IMR-90 (cell line): ENCODE measurements at regions not wholly inside any gene's neighbourhood (a gene's known extent, or its start where the extent isn't known, plus 50 kb on each side); places are given as distances from the start of the nearest gene placed in this dataset.

ENCODE experiments used
- ATAC-seq: fragments of 200-7000 bp; cut with Tn5 transposase; 2 replicates; pipeline ENCODE4 v1.9.1; 2020; ENCODE audit warnings: low read depth, mild to moderate bottlenecking, moderate library complexity
- BruUV-seq: library from RNA; stranded (reverse); fragments of 400-500 nt; replicated peaks from 2 replicates; lab custom pipeline; 2021; lab: Mats Ljungman, UMichigan
- CTCF ChIA-PET: fragments of 300-600 bp; formaldehyde crosslinking; extraction: SDS; loops from one replicate; lab custom pipeline; 2021; ENCODE audit warnings: antibody characterized with exemption; lab: Yijun Ruan, JAX
- POLR2A ChIA-PET: fragments of 300-600 bp; sonication (Branson Sonifier 250); formaldehyde crosslinking; loops from one replicate; lab custom pipeline; 2022; ENCODE audit warnings: antibody characterized with exemption; ENCODE audit not compliant: unreplicated experiment; lab: Charles Lee
- DNase-seq: peaks from one replicate; pipeline ENCODE4 v3.0.0; 2013
- H2AFZ ChIP-seq: replicated peaks from 2 replicates; pipeline ENCODE3; 2013; ENCODE audit warnings: low read length, mild to moderate bottlenecking; ENCODE audit not compliant: poor library complexity
- H2AK5ac ChIP-seq: 2 replicates; pipeline ENCODE4 v1.6.1; 2013; ENCODE audit warnings: low read depth, low read length, inconsistent platforms
- H2AK9ac ChIP-seq: replicated peaks from 2 replicates; pipeline ENCODE3; 2013; ENCODE audit warnings: mild to moderate bottlenecking, low read depth, low read length, moderate library complexity; ENCODE audit not compliant: poor library complexity
- H2BK120ac ChIP-seq: 2 replicates; pipeline ENCODE4 v1.6.1; 2013; ENCODE audit warnings: low read depth, low read length, inconsistent platforms
- H2BK15ac ChIP-seq: 3 replicates; pipeline ENCODE4 v1.6.1; 2013; ENCODE audit warnings: low read depth, low read length, inconsistent platforms
- H2BK20ac ChIP-seq: 2 replicates; pipeline ENCODE4 v1.6.1; 2013; ENCODE audit warnings: low read depth, mild to moderate bottlenecking, inconsistent platforms, low read length, moderate library complexity
- H2BK5ac ChIP-seq: 2 replicates; pipeline ENCODE4 v1.6.1; 2013; ENCODE audit warnings: mild to moderate bottlenecking, low read depth, low read length, inconsistent platforms; ENCODE audit not compliant: poor library complexity, severe bottlenecking
- H3K14ac ChIP-seq: replicated peaks from 2 replicates; pipeline ENCODE4 v1.6.1; 2013; ENCODE audit warnings: low read depth, low read length, inconsistent platforms
- H3K18ac ChIP-seq: 2 replicates; pipeline ENCODE4 v1.6.1; 2013; ENCODE audit warnings: low read depth, low read length, control low read depth
- H3K23ac ChIP-seq: 2 replicates; pipeline ENCODE4 v1.6.1; 2013; ENCODE audit warnings: low read depth, low read length, inconsistent platforms
- H3K27ac ChIP-seq: 2 replicates; pipeline ENCODE4 v1.5.1; 2013; ENCODE audit warnings: mild to moderate bottlenecking, control low read depth, low read length; ENCODE audit not compliant: insufficient read depth
- H3K27me3 ChIP-seq: 2 replicates; pipeline ENCODE4 v1.6.1; 2013; ENCODE audit warnings: low read length; ENCODE audit not compliant: control insufficient read depth, insufficient read depth
- H3K36me3 ChIP-seq: 2 replicates; pipeline ENCODE4 v1.6.1; 2013; ENCODE audit warnings: low read length, mixed read lengths; ENCODE audit not compliant: control insufficient read depth, insufficient read depth
- H3K4ac ChIP-seq: 2 replicates; pipeline ENCODE4 v1.6.1; 2013; ENCODE audit warnings: low read depth, low read length, inconsistent platforms
- H3K4me1 ChIP-seq: 2 replicates; pipeline ENCODE4 v1.6.1; 2013; ENCODE audit warnings: low read length, mixed read lengths; ENCODE audit not compliant: control insufficient read depth, insufficient read depth
- H3K4me2 ChIP-seq: 2 replicates; pipeline ENCODE4 v1.6.1; 2013; ENCODE audit warnings: low read depth, mild to moderate bottlenecking, control low read depth, low read length, moderate library complexity
- H3K4me3 ChIP-seq: 2 replicates; pipeline ENCODE4 v1.5.1; 2013; ENCODE audit warnings: low read depth, mild to moderate bottlenecking, control low read depth, low read length, moderate library complexity; ENCODE audit not compliant: insufficient read depth
- H3K56ac ChIP-seq: 2 replicates; pipeline ENCODE4 v1.6.1; 2013; ENCODE audit warnings: low read length, inconsistent platforms; ENCODE audit not compliant: insufficient read depth; ENCODE audit errors: extremely low read depth
- H3K79me1 ChIP-seq, 2 experiments: 2 replicates each; pipeline ENCODE4 v1.6.1; 2013; ENCODE audit warnings: low read length in 2 of 2, inconsistent platforms in 1 of 2, low read depth in 1 of 2
- H3K9ac ChIP-seq: 2 replicates; pipeline ENCODE4 v1.6.1; 2013; ENCODE audit warnings: low read depth, low read length, control low read depth
- H3K9me1 ChIP-seq: 2 replicates; pipeline ENCODE4 v1.6.1; 2013; ENCODE audit warnings: low read length, inconsistent platforms; ENCODE audit not compliant: insufficient read depth
- H3K9me3 ChIP-seq: 2 replicates; pipeline ENCODE4 v1.6.1; 2013; ENCODE audit warnings: low read length; ENCODE audit not compliant: control insufficient read depth, insufficient read depth
- H4K20me1 ChIP-seq: 2 replicates; pipeline ENCODE4 v1.6.1; 2013; ENCODE audit warnings: low read length, inconsistent platforms; ENCODE audit not compliant: insufficient read depth
- H4K5ac ChIP-seq: 2 replicates; pipeline ENCODE4 v1.6.1; 2013; ENCODE audit warnings: mild to moderate bottlenecking, low read depth, low read length, control low read depth
- H4K8ac ChIP-seq, 2 experiments: 2 replicates each; pipeline ENCODE4 v1.6.1; 2013; ENCODE audit warnings: low read depth in 2 of 2, low read length in 2 of 2, control low read depth in 1 of 2, inconsistent platforms in 1 of 2
- H4K91ac ChIP-seq: 2 replicates; pipeline ENCODE4 v1.6.1; 2013; ENCODE audit warnings: low read depth, low read length, inconsistent platforms; ENCODE audit not compliant: insufficient read depth
- CEBPB ChIP-seq: IDR thresholded peaks from 2 replicates; pipeline ENCODE4 v1.6.1; 2012; ENCODE audit warnings: low read depth, low read length, improper control_type of control experiment
- MAFK ChIP-seq: IDR thresholded peaks from 2 replicates; pipeline ENCODE4 v1.6.1; 2012; ENCODE audit warnings: low read depth, low read length, improper control_type of control experiment
- MAZ ChIP-seq: IDR thresholded peaks from 2 replicates; pipeline ENCODE4 v1.6.1; 2012; ENCODE audit warnings: low read depth, mild to moderate bottlenecking, low read length, improper control_type of control experiment, moderate library complexity, borderline replicate concordance
- MXI1 ChIP-seq: IDR thresholded peaks from 2 replicates; pipeline ENCODE4 v1.6.1; 2012; ENCODE audit warnings: low read depth, mild to moderate bottlenecking, low read length, moderate library complexity, borderline replicate concordance
- NFE2L2 ChIP-seq: fragments of 150-350 bp; IDR thresholded peaks from 2 replicates; pipeline ENCODE4 v1.6.1; 2016; ENCODE audit warnings: low read depth, mild to moderate bottlenecking, low read length
- POLR2A ChIP-seq: IDR thresholded peaks from 2 replicates; pipeline ENCODE4 v1.6.1; 2012; ENCODE audit warnings: mild to moderate bottlenecking, low read depth, low read length
- RAD21 ChIP-seq: IDR thresholded peaks from 2 replicates; pipeline ENCODE4 v1.6.1; 2012; ENCODE audit warnings: low read length, improper control_type of control experiment
- RFX5 ChIP-seq: IDR thresholded peaks from 2 replicates; pipeline ENCODE4 v1.8.0; 2012; ENCODE audit warnings: low read depth, mild to moderate bottlenecking, low read length, moderate library complexity
- WGBS, 2 experiments: methylation state at CpG; one replicate each; pipeline versions ENCODE4 v1.1.5 to v1.1.7; 2013; ENCODE audit warnings: missing lambda C conversion rate in 2 of 2; ENCODE audit not compliant: insufficient read length in 1 of 2; ENCODE audit errors: extremely low coverage in 2 of 2; 5-methylcytosine and 5-hydroxymethylcytosine counted together
- dilution Hi-C: fragments of 300-500 bp; cut with HindIII; formaldehyde crosslinking; loops from one replicate; pipeline ENCODE4 v1.14.3; 2018; ENCODE audit warnings: low sequenced_read_pairs; ENCODE audit not compliant: unreplicated experiment
- in situ Hi-C: fragments of 300-500 bp; cut with MboI; formaldehyde crosslinking; loops from 3 replicates; pipeline ENCODE4 v1.14.3; 2019; ENCODE audit warnings: low sequenced_read_pairs, inconsistent platforms, mixed read lengths
- intact Hi-C: fragments of 100-400 bp; cut with micrococcal nuclease; formaldehyde crosslinking; loops from 2 replicates; pipeline ENCODE4 v1.10.0; 2022
- TF ChIP-seq, protein P1 (sequence below): fragments of 150-350 bp; IDR thresholded peaks from 2 replicates; pipeline ENCODE4 v1.6.1; 2017; ENCODE audit warnings: mild to moderate bottlenecking, antibody characterized with exemption, low read length, low read depth
- TF ChIP-seq, protein P2 (sequence below): conservative IDR thresholded peaks from 2 replicates; pipeline ENCODE4 v1.5.1; 2012; ENCODE audit warnings: mild to moderate bottlenecking, low read depth, low read length, improper control_type of control experiment

GRCh38 chr11:131279654-131280384 lies 90.6 kb upstream of the NTM start:
- H4K20me1 ChIP-seq: no peaks in the 10 kb centered on the region
- CTCF ChIA-PET: no interaction called here
- H3K23ac ChIP-seq: no peak overlapping the region
- H2AK5ac ChIP-seq: no peak overlapping the region
- no peak overlapping the region for H2BK20ac ChIP-seq
- H3K9ac ChIP-seq: no peak overlapping the region
- intact Hi-C loops: no loop called here
- POLR2A ChIA-PET: no interaction called here
- in situ Hi-C loops: no loop called here
- H3K14ac ChIP-seq: no peak overlapping the region
- peak; percentile 95 for TF ChIP-seq MAFK
- no peak for TF ChIP-seq POLR2A
- no peak for TF ChIP-seq CEBPB
- TF ChIP-seq RAD21: no peak
- TF ChIP-seq, protein P1, sequence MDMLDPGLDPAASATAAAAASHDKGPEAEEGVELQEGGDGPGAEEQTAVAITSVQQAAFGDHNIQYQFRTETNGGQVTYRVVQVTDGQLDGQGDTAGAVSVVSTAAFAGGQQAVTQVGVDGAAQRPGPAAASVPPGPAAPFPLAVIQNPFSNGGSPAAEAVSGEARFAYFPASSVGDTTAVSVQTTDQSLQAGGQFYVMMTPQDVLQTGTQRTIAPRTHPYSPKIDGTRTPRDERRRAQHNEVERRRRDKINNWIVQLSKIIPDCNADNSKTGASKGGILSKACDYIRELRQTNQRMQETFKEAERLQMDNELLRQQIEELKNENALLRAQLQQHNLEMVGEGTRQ: no peak
- TF ChIP-seq RFX5: no peak
- peak; percentile 57 for TF ChIP-seq NFE2L2
- TF ChIP-seq, protein P2, sequence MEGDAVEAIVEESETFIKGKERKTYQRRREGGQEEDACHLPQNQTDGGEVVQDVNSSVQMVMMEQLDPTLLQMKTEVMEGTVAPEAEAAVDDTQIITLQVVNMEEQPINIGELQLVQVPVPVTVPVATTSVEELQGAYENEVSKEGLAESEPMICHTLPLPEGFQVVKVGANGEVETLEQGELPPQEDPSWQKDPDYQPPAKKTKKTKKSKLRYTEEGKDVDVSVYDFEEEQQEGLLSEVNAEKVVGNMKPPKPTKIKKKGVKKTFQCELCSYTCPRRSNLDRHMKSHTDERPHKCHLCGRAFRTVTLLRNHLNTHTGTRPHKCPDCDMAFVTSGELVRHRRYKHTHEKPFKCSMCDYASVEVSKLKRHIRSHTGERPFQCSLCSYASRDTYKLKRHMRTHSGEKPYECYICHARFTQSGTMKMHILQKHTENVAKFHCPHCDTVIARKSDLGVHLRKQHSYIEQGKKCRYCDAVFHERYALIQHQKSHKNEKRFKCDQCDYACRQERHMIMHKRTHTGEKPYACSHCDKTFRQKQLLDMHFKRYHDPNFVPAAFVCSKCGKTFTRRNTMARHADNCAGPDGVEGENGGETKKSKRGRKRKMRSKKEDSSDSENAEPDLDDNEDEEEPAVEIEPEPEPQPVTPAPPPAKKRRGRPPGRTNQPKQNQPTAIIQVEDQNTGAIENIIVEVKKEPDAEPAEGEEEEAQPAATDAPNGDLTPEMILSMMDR: no peak
- TF ChIP-seq MAZ: no peak
- no peak for TF ChIP-seq MXI1
- no peaks in the 10 kb centered on the region for H3K79me1 ChIP-seq
- no peaks in the 10 kb centered on the region for H3K9me1 ChIP-seq
- BruUV-seq: no TSS peak
- no CpG with 5 or more reads among the region's 3 CpGs for WGBS, 2 experiments
- no peaks in the 10 kb centered on the region for H3K9me3 ChIP-seq
- no peak overlapping the region for H3K4me3 ChIP-seq
- H3K27ac ChIP-seq: no peak overlapping the region
- dilution Hi-C loops: no loop called here
- no peaks in the 10 kb centered on the region for H3K4me1 ChIP-seq
- no peak overlapping the region for H3K4ac ChIP-seq
- H2BK120ac ChIP-seq: no peak overlapping the region
- H4K91ac ChIP-seq: no peak overlapping the region
- DNase-seq: no peak
- no peak overlapping the region for H2AFZ ChIP-seq
- H3K56ac ChIP-seq: no peak overlapping the region
- H4K8ac ChIP-seq: no peak overlapping the region
- H3K36me3 ChIP-seq: no peaks in the 10 kb centered on the region
- H3K4me2 ChIP-seq: no peak overlapping the region
- ATAC-seq: no peak
- H3K18ac ChIP-seq: no peak overlapping the region
- H4K5ac ChIP-seq: no peak overlapping the region
- no peak overlapping the region for H2BK5ac ChIP-seq
- no peak overlapping the region for H2AK9ac ChIP-seq
- H3K27me3 ChIP-seq: no peaks in the 10 kb centered on the region
- H2BK15ac ChIP-seq: no peak overlapping the region
